ENCODE measurements at regions not wholly inside any gene's neighbourhood (a gene's known extent, or its start where the extent isn't known, plus 50 kb on each side); places are given as distances from the start of the nearest gene placed in this dataset.

- TF ChIP-seq, protein P1, sequence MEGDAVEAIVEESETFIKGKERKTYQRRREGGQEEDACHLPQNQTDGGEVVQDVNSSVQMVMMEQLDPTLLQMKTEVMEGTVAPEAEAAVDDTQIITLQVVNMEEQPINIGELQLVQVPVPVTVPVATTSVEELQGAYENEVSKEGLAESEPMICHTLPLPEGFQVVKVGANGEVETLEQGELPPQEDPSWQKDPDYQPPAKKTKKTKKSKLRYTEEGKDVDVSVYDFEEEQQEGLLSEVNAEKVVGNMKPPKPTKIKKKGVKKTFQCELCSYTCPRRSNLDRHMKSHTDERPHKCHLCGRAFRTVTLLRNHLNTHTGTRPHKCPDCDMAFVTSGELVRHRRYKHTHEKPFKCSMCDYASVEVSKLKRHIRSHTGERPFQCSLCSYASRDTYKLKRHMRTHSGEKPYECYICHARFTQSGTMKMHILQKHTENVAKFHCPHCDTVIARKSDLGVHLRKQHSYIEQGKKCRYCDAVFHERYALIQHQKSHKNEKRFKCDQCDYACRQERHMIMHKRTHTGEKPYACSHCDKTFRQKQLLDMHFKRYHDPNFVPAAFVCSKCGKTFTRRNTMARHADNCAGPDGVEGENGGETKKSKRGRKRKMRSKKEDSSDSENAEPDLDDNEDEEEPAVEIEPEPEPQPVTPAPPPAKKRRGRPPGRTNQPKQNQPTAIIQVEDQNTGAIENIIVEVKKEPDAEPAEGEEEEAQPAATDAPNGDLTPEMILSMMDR (conservative IDR thresholded peaks at IDR 0.05; ENCODE audit: low read length), result no peak
- no peak for TF ChIP-seq EZH2phosphoT487 (IDR thresholded peaks at IDR 0.05; ENCODE audit: borderline replicate concordance, low read depth, low read length)
Measured at GRCh38 chr16:11424118-11424460, 78.8 kb downstream of the RMI2 start.
